LHCN-M2 (cell line): ENCODE measurements at regions not wholly inside any gene's neighbourhood (a gene's known extent, or its start where the extent isn't known, plus 50 kb on each side); places are given as distances from the start of the nearest gene placed in this dataset.

Experiments used
- DNase-seq: peaks from one replicate; pipeline ENCODE4 v3.0.0-alpha.2; 2012; ENCODE audit warnings: low read depth

- DNase-seq, result no peak
Measured at GRCh38 chr11:69545976-69546617, 64.6 kb downstream of the LINC01488 start.

GRCh38 chr11:69546735-69547370, 65.4 kb downstream of the LINC01488 start:
- no peak for DNase-seq

GRCh38 chr11:69550846-69551245, 69.4 kb downstream of the LINC01488 start:
- DNase-seq, result no peak

GRCh38 chr11:69551963-69552362, 70.5 kb downstream of the LINC01488 start:
- no peak for DNase-seq

GRCh38 chr11:69552951-69553350, 71.5 kb downstream of the LINC01488 start:
- DNase-seq, result no peak

- no peak for DNase-seq
Measured at GRCh38 chr11:69553416-69554357, 72.2 kb downstream of the LINC01488 start.

GRCh38 chr11:69554849-69555248, 73.4 kb downstream of the LINC01488 start:
- DNase-seq, result peak; percentile 5

GRCh38 chr11:69557266-69557665, 75.8 kb downstream of the LINC01488 start:
- no peak for DNase-seq

GRCh38 chr11:69558519-69558941, 77.1 kb downstream of the LINC01488 start:
- no peak for DNase-seq

- DNase-seq, result no peak
Measured at GRCh38 chr11:69559181-69559580, 77.7 kb downstream of the LINC01488 start.

- no peak for DNase-seq
Measured at GRCh38 chr11:69560141-69560790, 78.8 kb downstream of the LINC01488 start.

GRCh38 chr11:69562302-69562701, 78.7 kb upstream of the CCND1 start:
- no peak for DNase-seq

- DNase-seq, result no peak
Measured at GRCh38 chr11:69562816-69563215, 78.1 kb upstream of the CCND1 start.

- no peak for DNase-seq
Measured at GRCh38 chr11:69563306-69563705, 77.7 kb upstream of the CCND1 start.

- no peak for DNase-seq
Measured at GRCh38 chr11:69563946-69564775, 76.8 kb upstream of the CCND1 start.

GRCh38 chr11:69566001-69566400, 75.0 kb upstream of the CCND1 start:
- DNase-seq, result no peak

- no peak for DNase-seq
Measured at GRCh38 chr11:69567951-69568808, 72.8 kb upstream of the CCND1 start.

- no peak for DNase-seq
Measured at GRCh38 chr11:69568809-69569097, 72.2 kb upstream of the CCND1 start.

GRCh38 chr11:69569306-69570200, 71.4 kb upstream of the CCND1 start:
- DNase-seq, result no peak
